Chondrocyte (in vitro differentiated cells): ENCODE measurements at regions not wholly inside any gene's neighbourhood (a gene's known extent, or its start where the extent isn't known, plus 50 kb on each side); places are given as distances from the start of the nearest gene placed in this dataset.

Source experiments
- DNase-seq: peaks from one replicate; pipeline ENCODE4 v3.0.0; 2021; ENCODE audit warnings: mixed read lengths, low spot score
- H3K27ac Mint-ChIP-seq: one replicate; pipeline ENCODE4 v1.8.0; 2021; ENCODE audit warnings: mild to moderate bottlenecking, moderate library complexity, mixed read lengths; ENCODE audit not compliant: unreplicated experiment
- H3K27me3 Mint-ChIP-seq: 2 replicates; pipeline ENCODE4 v1.8.0; 2021; ENCODE audit warnings: low read depth, mixed read lengths
- H3K36me3 Mint-ChIP-seq: 2 replicates; pipeline ENCODE4 v1.8.0; 2021; ENCODE audit warnings: low read depth, mixed read lengths
- H3K4me1 Mint-ChIP-seq: 2 replicates; pipeline ENCODE4 v1.8.0; 2021; ENCODE audit warnings: low read depth, mild to moderate bottlenecking, mixed read lengths
- H3K4me3 Mint-ChIP-seq: one replicate; pipeline ENCODE4 v1.8.0; 2021; ENCODE audit warnings: mild to moderate bottlenecking, moderate library complexity, mixed read lengths; ENCODE audit not compliant: unreplicated experiment
- H3K9me3 Mint-ChIP-seq: 2 replicates; pipeline ENCODE4 v1.8.0; 2021; ENCODE audit warnings: low read depth, mixed read lengths
- CTCF ChIP-seq: fragments of 200-600 bp; sonication (generic); IDR thresholded peaks from 2 replicates; pipeline ENCODE4 v1.5.0; 2021; ENCODE audit warnings: antibody characterized with exemption, mild to moderate bottlenecking, moderate library complexity

DNA sequence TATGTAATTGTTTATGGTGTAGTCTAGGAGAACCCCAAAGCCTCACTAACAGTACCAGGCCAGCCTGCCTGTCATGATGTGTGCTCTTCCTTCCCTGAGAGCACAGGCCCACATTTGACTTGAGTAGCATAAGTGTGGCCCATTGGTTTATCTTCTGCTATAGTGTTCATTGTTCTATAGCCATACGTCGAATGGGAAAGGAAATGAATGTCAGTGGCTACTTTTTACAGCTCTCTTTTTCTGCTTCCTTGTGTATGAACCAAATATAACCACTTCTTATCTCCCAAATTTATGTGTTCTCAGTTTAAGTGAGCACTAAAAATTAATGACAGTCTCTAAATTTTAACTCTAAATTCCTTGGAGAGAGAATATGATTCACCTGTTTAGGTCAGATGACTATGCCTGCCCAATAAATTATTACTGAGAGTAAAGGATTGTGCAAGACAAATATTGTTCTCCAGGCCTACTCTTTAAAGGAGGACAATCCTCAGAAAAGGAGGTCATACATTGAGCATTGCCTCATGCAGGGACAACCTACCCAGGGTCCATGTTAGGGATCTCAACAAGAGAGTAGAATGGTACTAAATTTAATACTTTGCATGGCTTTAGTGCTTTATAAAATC, 222.9 kb upstream of the ARHGAP20 start:
- Mint-ChIP-seq H3K4me1 (peaks cover 18% of the 10 kb centered on the region), H3K4me3 (no peak overlapping the region), H3K27me3 (no peaks in the 10 kb centered on the region), H3K27ac (no peak overlapping the region), H3K9me3 (no peaks in the 10 kb centered on the region), H3K36me3 (no peaks in the 10 kb centered on the region)
- no peak for TF ChIP-seq CTCF
- DNase-seq: no peak

GRCh38 chr11:110929129-110929528, 216.9 kb upstream of the ARHGAP20 start:
- peaks cover 3% of the 10 kb centered on the region for H3K27me3 Mint-ChIP-seq
- no peak for TF ChIP-seq CTCF
- no peak for DNase-seq
- no peaks in the 10 kb centered on the region for H3K9me3 Mint-ChIP-seq
- peaks cover 3% of the 10 kb centered on the region for H3K4me1 Mint-ChIP-seq
- H3K36me3 Mint-ChIP-seq: peaks cover 4% of the 10 kb centered on the region
- H3K27ac Mint-ChIP-seq: no peak overlapping the region
- H3K4me3 Mint-ChIP-seq: no peak overlapping the region

DNA sequence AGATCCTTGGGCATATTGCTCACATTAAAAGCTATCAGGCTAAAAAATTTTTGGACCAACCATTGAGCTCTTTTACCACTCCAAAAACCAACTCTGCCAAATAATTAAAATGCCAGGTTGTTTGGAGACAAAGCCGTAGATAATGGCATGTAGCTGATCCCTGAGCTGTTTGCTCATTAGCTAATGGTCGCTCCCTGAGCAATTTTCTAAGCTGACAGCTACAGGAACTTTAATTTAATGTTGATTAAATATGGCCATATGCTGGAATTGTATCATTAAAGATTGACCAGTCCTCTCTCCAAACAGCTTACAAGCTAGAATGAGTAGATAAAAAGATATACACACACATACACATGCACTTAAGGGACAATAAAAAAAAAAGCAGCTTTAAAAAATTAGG, 216.2 kb upstream of the ARHGAP20 start:
- TF ChIP-seq CTCF: no peak
- no peak for DNase-seq
- H3K9me3 Mint-ChIP-seq: no peaks in the 10 kb centered on the region

DNA sequence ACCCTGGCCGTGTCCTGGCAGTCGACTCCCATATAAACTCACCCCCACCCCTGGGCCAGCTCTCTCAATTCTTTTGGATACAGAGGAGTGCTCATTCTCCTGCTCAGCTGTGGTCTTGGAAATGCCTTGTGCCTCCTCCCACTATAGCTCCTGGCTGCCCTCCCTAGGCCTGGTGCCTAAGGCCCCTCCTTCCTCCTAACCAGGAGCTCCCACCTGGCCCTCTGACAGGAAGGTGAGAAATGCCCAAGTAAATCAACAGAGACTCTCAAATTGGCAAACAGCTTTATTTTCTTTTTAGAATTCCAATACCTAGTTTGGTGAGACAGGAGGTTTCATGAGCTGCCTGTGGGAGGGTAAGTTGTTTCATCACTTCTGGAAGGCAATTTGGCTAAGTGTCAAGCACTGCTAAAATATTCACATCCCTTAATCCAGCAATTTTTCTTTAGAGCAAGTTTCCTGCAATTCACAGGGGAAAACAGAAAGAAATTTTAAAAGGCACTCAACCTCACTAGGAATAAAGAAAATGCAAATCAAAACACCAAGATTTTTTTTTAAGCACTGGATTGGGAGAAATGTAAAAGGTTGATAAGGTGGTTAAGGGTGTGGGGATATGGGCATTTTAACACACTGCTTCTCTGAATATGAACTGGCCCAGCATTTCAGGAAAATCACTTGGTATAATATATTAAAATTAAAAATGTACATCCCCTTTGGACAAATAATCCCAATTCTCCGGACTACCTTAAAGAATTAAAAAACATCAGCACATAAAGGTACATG, 209.7 kb upstream of the ARHGAP20 start:
- Mint-ChIP-seq H3K4me3 (no peak overlapping the region), H3K27ac (peak overlapping the region; percentile 67), H3K4me1 (peaks cover 8% of the 10 kb centered on the region), H3K36me3 (peaks cover 2% of the 10 kb centered on the region), H3K27me3 (peaks cover 7% of the 10 kb centered on the region), H3K9me3 (no peaks in the 10 kb centered on the region)
- no peak for TF ChIP-seq CTCF
- no peak for DNase-seq

More for the DNA sequence above, 216.2 kb upstream of the ARHGAP20 start:
- Mint-ChIP-seq H3K4me3 (no peak overlapping the region), H3K27me3 (peaks cover 3% of the 10 kb centered on the region), H3K36me3 (peaks cover 4% of the 10 kb centered on the region), H3K27ac (no peak overlapping the region), H3K4me1 (peaks cover 3% of the 10 kb centered on the region)

GRCh38 chr11:110919241-110919922, 207.1 kb upstream of the ARHGAP20 start:
- Mint-ChIP-seq H3K27ac (no peak overlapping the region), H3K4me1 (peaks cover 8% of the 10 kb centered on the region), H3K4me3 (no peak overlapping the region), H3K36me3 (no peaks in the 10 kb centered on the region), H3K27me3 (peaks cover 6% of the 10 kb centered on the region), H3K9me3 (peaks cover 5% of the 10 kb centered on the region)
- DNase-seq: no peak
- TF ChIP-seq CTCF: no peak
